B cell (primary cell): ENCODE measurements at regions not wholly inside any gene's neighbourhood (a gene's known extent, or its start where the extent isn't known, plus 50 kb on each side); places are given as distances from the start of the nearest gene placed in this dataset.

ENCODE experiments used
- CTCF ChIP-seq: fragments of 200-600 bp; IDR thresholded peaks from one replicate; pipeline ENCODE4 v1.8.0; 2022; ENCODE audit warnings: antibody characterized with exemption, mild to moderate bottlenecking
- EZH2 ChIP-seq: IDR thresholded peaks from 2 replicates; pipeline ENCODE4 v1.6.1; 2012; ENCODE audit warnings: borderline replicate concordance, low read depth, mild to moderate bottlenecking, moderate library complexity, low read length; ENCODE audit not compliant: insufficient read depth, poor library complexity, severe bottlenecking

- TF ChIP-seq CTCF: no peak
- TF ChIP-seq EZH2: no peak
These were observed 574.9 kb downstream of the PTPRU start for GRCh38 chr1:29811247-29811646.
